ENCODE measurements at regions not wholly inside any gene's neighbourhood (a gene's known extent, or its start where the extent isn't known, plus 50 kb on each side); places are given as distances from the start of the nearest gene placed in this dataset.

DNA sequence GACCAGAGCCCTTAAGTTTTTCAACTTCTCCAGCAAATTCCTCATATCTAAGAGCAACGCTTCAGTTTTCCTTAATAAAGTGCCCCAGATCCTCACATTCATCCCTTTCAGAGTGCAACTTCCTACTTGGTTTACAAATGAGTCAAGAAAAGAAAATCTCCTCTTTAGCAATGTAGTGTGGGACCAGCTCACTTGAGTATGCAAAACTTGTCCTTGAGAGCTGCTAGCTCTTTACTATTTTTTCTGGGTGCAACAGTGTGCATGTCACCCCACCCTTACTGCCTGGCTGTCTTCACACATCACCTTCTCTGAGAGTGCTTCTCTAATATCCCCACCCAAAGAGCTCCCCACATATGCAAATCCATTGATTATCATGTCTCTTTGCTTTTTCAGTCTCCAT lies 203.1 kb upstream of the CAMK1G start:
- DNase-seq (ENCODE audit: low read depth in 1 of 2, low spot score in 1 of 2), result no peak
- TF ChIP-seq JUND (IDR thresholded peaks at IDR 0.05; ENCODE audit: low read depth), result no peak
- in situ Hi-C loops (cut with HindIII; ENCODE audit: low pct_unique_long_range_greater_than_20kb, low sequenced_read_pairs), result no loop called here

DNA sequence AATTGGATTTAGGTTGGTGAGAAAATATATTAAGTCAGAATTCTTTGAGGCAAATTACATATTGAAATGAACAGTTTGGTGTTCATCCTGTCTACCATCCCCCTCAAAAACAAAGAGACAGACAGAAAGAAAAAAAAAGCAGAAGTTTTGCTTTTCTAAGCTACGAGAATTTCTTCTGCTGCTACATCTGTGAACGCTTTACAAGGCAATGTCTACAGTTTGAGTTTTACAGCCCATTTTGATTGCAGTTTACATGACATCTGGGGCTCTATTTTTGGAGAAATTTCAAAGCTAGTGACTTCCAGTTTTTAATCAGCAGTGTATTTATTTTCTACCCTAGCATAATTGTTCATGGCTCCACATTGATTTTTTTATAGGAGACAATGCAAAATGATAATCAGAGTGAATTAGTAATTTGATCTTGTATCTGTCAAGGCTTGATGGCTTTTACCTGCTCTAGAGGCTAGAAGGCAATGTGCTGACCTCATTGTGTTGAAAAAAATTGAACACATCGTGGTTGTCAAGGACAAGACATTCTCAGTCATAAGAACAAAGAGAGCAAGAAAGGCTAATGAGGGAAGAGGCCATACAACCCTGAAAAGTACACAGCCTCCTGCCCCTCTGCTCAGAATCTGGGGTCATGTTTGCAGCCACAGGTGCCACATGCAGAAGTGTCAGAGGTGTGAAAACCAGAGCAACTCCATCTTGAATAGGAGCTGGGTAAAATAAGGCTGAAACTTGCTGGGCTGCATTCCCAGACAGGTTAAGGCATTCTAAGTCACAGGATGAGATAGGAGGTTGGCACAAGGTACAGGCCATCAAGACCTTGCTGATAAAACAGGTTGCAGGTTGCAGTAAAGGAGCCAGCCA lies 201.0 kb upstream of the CAMK1G start:
- DNase-seq (ENCODE audit: low read depth in 1 of 2, low spot score in 1 of 2), result no peak
- in situ Hi-C loops (cut with HindIII; ENCODE audit: low pct_unique_long_range_greater_than_20kb, low sequenced_read_pairs), result no loop called here
- TF ChIP-seq JUND (IDR thresholded peaks at IDR 0.05; ENCODE audit: low read depth), result no peak

- in situ Hi-C loops (cut with HindIII; ENCODE audit: low pct_unique_long_range_greater_than_20kb, low sequenced_read_pairs), result no loop called here
- peak in 1 of 2 experiments; percentile 57 for DNase-seq (ENCODE audit: low read depth in 1 of 2, low spot score in 1 of 2)
- TF ChIP-seq JUND (IDR thresholded peaks at IDR 0.05; ENCODE audit: low read depth), result no peak
Measured at GRCh38 chr1:209383422-209383821, 200.1 kb upstream of the CAMK1G start.

- peak in 1 of 2 experiments; percentile 82 for DNase-seq (ENCODE audit: low read depth in 1 of 2, low spot score in 1 of 2)
Measured at GRCh38 chr1:209383907-209384709, 199.4 kb upstream of the CAMK1G start.

GRCh38 chr1:209384710-209385550 lies 198.6 kb upstream of the CAMK1G start:
- DNase-seq (ENCODE audit: low read depth in 1 of 2, low spot score in 1 of 2), result no peak
- TF ChIP-seq JUND (IDR thresholded peaks at IDR 0.05; ENCODE audit: low read depth), result no peak
- in situ Hi-C loops (cut with HindIII; ENCODE audit: low pct_unique_long_range_greater_than_20kb, low sequenced_read_pairs), result no loop called here

More at GRCh38 chr1:209383907-209384709, 199.4 kb upstream of the CAMK1G start:
- peak; percentile 12; the same call in 1 of the 2 replicates for TF ChIP-seq JUND (IDR thresholded peaks at IDR 0.05; ENCODE audit: low read depth)
- in situ Hi-C loops (cut with HindIII; ENCODE audit: low pct_unique_long_range_greater_than_20kb, low sequenced_read_pairs), result no loop called here

DNA sequence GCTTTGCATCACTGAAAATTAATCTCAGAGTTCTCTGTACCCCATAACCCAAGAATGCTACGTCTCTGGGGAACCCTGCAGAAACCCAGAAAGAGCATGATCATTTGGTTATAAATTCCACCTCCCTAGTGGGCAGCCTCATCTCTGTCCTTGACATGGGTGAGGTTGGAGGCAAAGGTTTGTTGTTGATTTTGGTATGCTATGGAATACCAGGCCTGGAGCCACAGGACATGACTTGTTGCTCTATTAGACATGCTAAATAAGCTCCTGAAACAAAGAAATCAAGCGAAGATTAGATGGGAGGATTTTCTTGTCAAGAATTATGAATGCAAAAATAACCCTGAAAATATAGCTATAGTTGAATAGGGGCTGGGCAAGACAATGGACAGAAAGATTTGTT lies 197.4 kb upstream of the CAMK1G start:
- TF ChIP-seq JUND (IDR thresholded peaks at IDR 0.05; ENCODE audit: low read depth), result no peak
- in situ Hi-C loops (cut with HindIII; ENCODE audit: low pct_unique_long_range_greater_than_20kb, low sequenced_read_pairs), result no loop called here
- DNase-seq (ENCODE audit: low read depth in 1 of 2, low spot score in 1 of 2), result no peak

DNA sequence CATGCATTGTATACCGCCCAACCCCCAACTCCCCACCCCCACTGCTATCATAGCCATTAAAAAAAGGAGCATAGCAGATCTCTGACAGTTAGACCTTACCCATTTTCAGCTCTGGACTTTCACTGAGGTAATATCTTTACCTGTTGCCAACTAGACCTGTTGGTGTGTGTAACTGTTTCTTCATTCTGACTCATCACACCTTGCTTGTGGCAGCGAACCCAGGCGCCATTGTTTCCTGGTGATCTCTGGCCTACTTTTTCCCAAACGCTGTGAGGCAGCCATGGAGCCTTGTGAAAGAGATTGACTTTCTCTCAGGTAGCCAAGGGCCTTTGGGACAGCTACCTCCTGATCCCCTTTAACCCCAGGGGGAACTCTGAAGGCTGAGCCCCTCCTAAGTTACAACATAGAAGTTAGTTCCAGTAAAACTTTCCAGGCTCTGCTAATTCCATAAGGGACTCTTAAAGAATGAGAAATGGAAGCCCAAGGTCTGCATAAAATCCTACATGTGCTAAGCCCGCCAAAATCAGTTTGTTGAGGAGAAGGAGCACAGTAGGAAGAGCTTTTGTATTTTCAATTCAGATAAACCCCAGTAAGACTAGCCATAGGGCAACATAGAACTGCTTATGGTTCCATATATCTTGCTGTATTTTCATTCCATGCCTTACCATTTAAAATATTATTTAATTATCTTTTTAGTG lies 196.1 kb upstream of the CAMK1G start:
- no peak for DNase-seq (ENCODE audit: low read depth in 1 of 2, low spot score in 1 of 2)
- in situ Hi-C loops (cut with HindIII; ENCODE audit: low pct_unique_long_range_greater_than_20kb, low sequenced_read_pairs), result no loop called here
- no peak for TF ChIP-seq JUND (IDR thresholded peaks at IDR 0.05; ENCODE audit: low read depth)

DNA sequence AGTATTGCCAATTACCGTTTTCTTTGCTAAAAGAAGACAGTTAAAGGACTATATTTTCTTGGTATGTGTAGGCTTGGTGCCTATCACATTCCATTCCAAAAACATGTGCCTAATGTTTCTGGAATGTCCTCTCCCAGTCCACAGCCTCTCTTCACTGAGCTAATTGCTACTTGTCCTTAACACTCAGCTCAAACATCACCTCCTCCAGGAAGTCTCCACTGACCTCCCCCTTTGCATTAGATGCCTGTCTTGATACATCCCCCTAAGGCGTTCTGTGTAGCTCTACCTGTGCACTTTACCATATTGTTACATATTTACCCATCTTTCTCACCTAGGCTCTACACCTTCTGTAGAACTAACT lies 195.6 kb upstream of the CAMK1G start:
- in situ Hi-C loops (cut with HindIII; ENCODE audit: low pct_unique_long_range_greater_than_20kb, low sequenced_read_pairs), result no loop called here
- DNase-seq (ENCODE audit: low read depth in 1 of 2, low spot score in 1 of 2), result no peak
- no peak for TF ChIP-seq JUND (IDR thresholded peaks at IDR 0.05; ENCODE audit: low read depth)

- TF ChIP-seq JUND (IDR thresholded peaks at IDR 0.05; ENCODE audit: low read depth), result no peak
- no peak for DNase-seq (ENCODE audit: low read depth in 1 of 2, low spot score in 1 of 2)
- in situ Hi-C loops (cut with HindIII; ENCODE audit: low pct_unique_long_range_greater_than_20kb, low sequenced_read_pairs), result no loop called here
Measured at GRCh38 chr1:209388358-209388757, 195.2 kb upstream of the CAMK1G start.

GRCh38 chr1:209389258-209389657 lies 194.3 kb upstream of the CAMK1G start:
- TF ChIP-seq JUND (IDR thresholded peaks at IDR 0.05; ENCODE audit: low read depth), result no peak
- DNase-seq (ENCODE audit: low read depth in 1 of 2, low spot score in 1 of 2), result no peak
- in situ Hi-C loops (cut with HindIII; ENCODE audit: low pct_unique_long_range_greater_than_20kb, low sequenced_read_pairs), result no loop called here

DNA sequence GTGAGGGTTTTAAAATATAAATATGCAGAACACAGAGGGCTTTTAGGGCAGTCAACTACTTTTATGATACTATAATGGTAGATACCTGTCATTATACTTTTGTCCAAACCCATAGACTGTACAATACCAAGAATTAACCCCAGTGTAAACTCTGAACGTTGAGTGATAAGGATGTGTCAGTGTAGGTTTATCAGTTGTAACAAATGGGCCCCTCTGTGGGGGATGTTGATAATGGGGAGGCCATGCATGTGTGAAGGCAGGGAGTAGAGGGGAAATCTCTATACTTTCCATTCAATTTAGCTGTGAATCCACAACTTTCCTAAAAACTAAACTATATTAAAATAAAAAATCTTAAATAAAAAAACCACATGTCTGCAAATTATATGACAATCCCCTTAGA lies 193.5 kb upstream of the CAMK1G start:
- in situ Hi-C loops (cut with HindIII; ENCODE audit: low pct_unique_long_range_greater_than_20kb, low sequenced_read_pairs), result no loop called here
- no peak for TF ChIP-seq JUND (IDR thresholded peaks at IDR 0.05; ENCODE audit: low read depth)
- DNase-seq (ENCODE audit: low read depth in 1 of 2, low spot score in 1 of 2), result no peak

DNA sequence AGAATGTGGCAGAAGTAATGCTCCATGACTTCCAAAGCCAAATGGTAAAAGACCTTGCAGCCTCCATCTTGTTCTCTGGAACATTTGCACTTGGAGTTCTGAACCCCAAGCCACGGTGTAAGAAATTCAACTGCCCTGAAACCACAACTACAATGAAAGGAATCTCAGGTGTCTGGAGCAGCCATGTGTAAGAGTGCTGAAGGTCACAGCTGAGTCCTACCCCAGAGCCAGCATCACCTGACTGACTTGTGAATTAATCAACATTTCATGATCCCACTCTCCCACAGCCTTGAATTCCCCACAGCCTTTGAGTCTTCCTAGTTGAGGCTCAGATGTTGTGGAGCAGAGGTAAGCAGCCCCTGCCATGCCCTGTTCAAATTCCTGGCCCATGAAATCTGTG lies 192.8 kb upstream of the CAMK1G start:
- in situ Hi-C loops (cut with HindIII; ENCODE audit: low pct_unique_long_range_greater_than_20kb, low sequenced_read_pairs), result no loop called here
- no peak for TF ChIP-seq JUND (IDR thresholded peaks at IDR 0.05; ENCODE audit: low read depth)
- no peak for DNase-seq (ENCODE audit: low read depth in 1 of 2, low spot score in 1 of 2)
